PC-9 (cell line): ENCODE measurements at regions not wholly inside any gene's neighbourhood (a gene's known extent, or its start where the extent isn't known, plus 50 kb on each side); places are given as distances from the start of the nearest gene placed in this dataset.

Source experiments
- BruUV-seq: library from RNA; stranded (reverse); fragments of 400-500 nt; replicated peaks from 2 replicates; lab custom pipeline; 2021; lab: Mats Ljungman, UMichigan
- CTCF ChIA-PET: fragments of 300-600 bp; sonication (Branson Sonifier 250); formaldehyde crosslinking; loops from one replicate; lab custom pipeline; 2022; ENCODE audit warnings: antibody characterized with exemption; lab: Charles Lee
- POLR2A ChIA-PET: fragments of 300-600 bp; sonication (Branson Sonifier 250); formaldehyde crosslinking; loops from one replicate; lab custom pipeline; 2022; ENCODE audit warnings: antibody characterized with exemption; ENCODE audit not compliant: unreplicated experiment; lab: Charles Lee
- DNase-seq, 2 experiments: peaks; one replicate each; pipeline versions ENCODE4 v3.0.0 to v3.0.0-alpha.2; 2015 to 2022; ENCODE audit warnings: mixed read lengths in 1 of 2
- H2AFZ ChIP-seq: fragments of 200-600 bp; sonication (generic); 2 replicates; pipeline ENCODE4 v1.8.1; 2017; ENCODE audit warnings: antibody characterized with exemption
- H3F3A ChIP-seq: fragments of 200-600 bp; sonication (generic); 2 replicates; pipeline ENCODE4 v1.8.1; 2017; ENCODE audit warnings: antibody characterized with exemption, mild to moderate bottlenecking, low read depth; ENCODE audit not compliant: insufficient read depth
- H3K27ac ChIP-seq: fragments of 200-600 bp; sonication (generic); 2 replicates; pipeline ENCODE4 v1.6.1; 2016; ENCODE audit warnings: mixed run types
- H3K27me3 ChIP-seq: fragments of 200-600 bp; sonication (generic); 2 replicates; pipeline ENCODE4 v1.6.1; 2016; ENCODE audit warnings: low read depth, mixed run types; ENCODE audit not compliant: insufficient read depth
- H3K36me3 ChIP-seq: fragments of 200-600 bp; sonication (generic); 2 replicates; pipeline ENCODE4 v1.6.1; 2016; ENCODE audit warnings: low read depth, mixed run types
- H3K4me1 ChIP-seq: fragments of 200-600 bp; sonication (generic); replicated peaks from 2 replicates; pipeline ENCODE4 v1.6.1; 2016; ENCODE audit warnings: mixed run types; ENCODE audit not compliant: insufficient read depth
- H3K4me2 ChIP-seq: fragments of 200-600 bp; sonication (generic); 2 replicates; pipeline ENCODE4 v1.6.1; 2017; ENCODE audit warnings: mixed run types
- H3K4me3 ChIP-seq: fragments of 200-600 bp; sonication (generic); 2 replicates; pipeline ENCODE4 v1.6.1; 2016; ENCODE audit warnings: mixed run types
- H3K79me2 ChIP-seq: fragments of 200-600 bp; sonication (generic); 2 replicates; pipeline ENCODE4 v1.6.1; 2017; ENCODE audit warnings: low read depth, mixed run types
- H3K9me2 ChIP-seq: fragments of 200-600 bp; sonication (generic); 2 replicates; pipeline ENCODE4 v1.8.1; 2017; ENCODE audit warnings: mild to moderate bottlenecking; ENCODE audit not compliant: insufficient read depth
- H3K9me3 ChIP-seq: fragments of 200-600 bp; sonication (generic); 2 replicates; pipeline ENCODE4 v1.8.1; 2016; ENCODE audit warnings: low read depth; ENCODE audit not compliant: insufficient read depth
- H4K20me1 ChIP-seq: fragments of 200-600 bp; sonication (generic); 2 replicates; pipeline ENCODE4 v1.8.1; 2017; ENCODE audit not compliant: insufficient read depth
- CTCF ChIP-seq: fragments of 200-600 bp; sonication (generic); conservative IDR thresholded peaks from 2 replicates; pipeline ENCODE4 v1.6.1; 2017; ENCODE audit warnings: mixed run types, antibody characterized with exemption, mild to moderate bottlenecking, moderate library complexity
- EZH2 ChIP-seq: fragments of 200-600 bp; sonication (generic); IDR thresholded peaks from 2 replicates; pipeline ENCODE4 v1.8.0; 2017; ENCODE audit warnings: antibody characterized with exemption, low read depth
- intact Hi-C: fragments of 100-400 bp; cut with micrococcal nuclease; formaldehyde crosslinking; loops from one replicate; pipeline ENCODE4 v1.10.0; 2022; ENCODE audit not compliant: unreplicated experiment

GRCh38 chrX:42519666-42520231 lies 258.2 kb downstream of the PPP1R2C start:
- Histone ChIP-seq H3K9me2 (no peaks in the 10 kb centered on the region), H4K20me1 (no peaks in the 10 kb centered on the region), H2AFZ (no peak overlapping the region), H3K79me2 (no peaks in the 10 kb centered on the region), H3K9me3 (no peaks in the 10 kb centered on the region), H3K4me1 (no peaks in the 10 kb centered on the region), H3K4me2 (no peak overlapping the region), H3K4me3 (no peak overlapping the region), H3K36me3 (no peaks in the 10 kb centered on the region), H3K27me3 (no peaks in the 10 kb centered on the region), H3K27ac (no peak overlapping the region), H3F3A (no peaks in the 10 kb centered on the region)
- BruUV-seq: no TSS peak
- CTCF ChIA-PET: no interaction called here
- TF ChIP-seq EZH2 (no peak), CTCF (no peak)
- no peak for DNase-seq
- intact Hi-C loops: no loop called here
- POLR2A ChIA-PET: no interaction called here

GRCh38 chrX:42515939-42516338 lies 262.0 kb downstream of the PPP1R2C start:
- ChIA-PET POLR2A (no interaction called here), CTCF (no interaction called here)
- Histone ChIP-seq H3F3A (no peaks in the 10 kb centered on the region), H3K4me1 (no peaks in the 10 kb centered on the region), H3K36me3 (no peaks in the 10 kb centered on the region), H3K79me2 (no peaks in the 10 kb centered on the region), H3K27me3 (no peaks in the 10 kb centered on the region), H3K4me2 (no peak overlapping the region), H2AFZ (no peak overlapping the region), H3K27ac (no peak overlapping the region), H3K9me2 (no peaks in the 10 kb centered on the region), H4K20me1 (no peaks in the 10 kb centered on the region), H3K4me3 (no peak overlapping the region), H3K9me3 (no peaks in the 10 kb centered on the region)
- BruUV-seq: no TSS peak
- no peak for TF ChIP-seq EZH2
- no peak for TF ChIP-seq CTCF
- DNase-seq: no peak
- intact Hi-C loops: no loop called here

- DNase-seq: no peak
- no peak overlapping the region for H3K4me2 ChIP-seq
- H2AFZ ChIP-seq: no peak overlapping the region
- intact Hi-C loops: no loop called here
- ChIA-PET POLR2A (no interaction called here), CTCF (no interaction called here)
- no peaks in the 10 kb centered on the region for H3K79me2 ChIP-seq
- H3K9me2 ChIP-seq: no peaks in the 10 kb centered on the region
- no peaks in the 10 kb centered on the region for H3K4me1 ChIP-seq
- no peaks in the 10 kb centered on the region for H3F3A ChIP-seq
- no peaks in the 10 kb centered on the region for H3K27me3 ChIP-seq
- no peaks in the 10 kb centered on the region for H3K36me3 ChIP-seq
- no peaks in the 10 kb centered on the region for H4K20me1 ChIP-seq
- TF ChIP-seq CTCF (no peak), EZH2 (no peak)
- H3K9me3 ChIP-seq: no peaks in the 10 kb centered on the region
- no TSS peak for BruUV-seq
- H3K27ac ChIP-seq: no peak overlapping the region
- no peak overlapping the region for H3K4me3 ChIP-seq
These were observed 272.9 kb downstream of the PPP1R2C start for GRCh38 chrX:42505016-42505415.
